Epithelial cell of proximal tubule (primary cell): ENCODE measurements at regions not wholly inside any gene's neighbourhood (a gene's known extent, or its start where the extent isn't known, plus 50 kb on each side); places are given as distances from the start of the nearest gene placed in this dataset.

Experiments used
- DNase-seq: peaks from one replicate; pipeline ENCODE4 v3.0.0-alpha.2; 2011; ENCODE audit warnings: low read depth
- H3K4me3 ChIP-seq: 2 replicates; pipeline ENCODE4 v1.5.1; 2011; ENCODE audit warnings: low read depth, mild to moderate bottlenecking, low read length
- TF ChIP-seq, protein P1 (sequence below): conservative IDR thresholded peaks from 2 replicates; pipeline ENCODE4 v1.5.1; 2012; ENCODE audit warnings: low read depth, mild to moderate bottlenecking, low read length

DNA sequence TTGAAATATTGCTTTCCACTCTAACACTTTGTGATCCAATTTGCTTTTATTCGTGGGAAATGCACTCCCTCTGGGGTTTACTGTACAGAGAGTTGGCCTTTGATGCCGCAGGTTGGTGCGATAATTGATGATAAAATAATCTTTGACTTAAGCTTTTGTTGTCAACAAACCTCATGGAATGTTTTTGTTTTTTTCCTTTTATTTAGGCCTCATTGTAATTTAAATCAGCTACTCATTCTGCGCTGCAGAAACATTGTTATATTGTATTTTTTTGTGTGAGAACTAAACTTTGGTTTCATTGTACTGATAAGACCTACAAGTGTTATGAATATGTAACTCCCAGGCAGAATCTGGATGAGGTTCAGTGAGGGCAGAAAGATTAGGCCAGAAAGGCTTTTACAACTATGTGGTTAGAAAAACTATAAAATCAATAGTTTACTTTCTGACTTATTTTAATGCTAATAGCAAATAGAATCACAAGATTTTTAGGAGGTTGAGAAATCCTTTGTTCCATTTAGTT, 76.8 kb upstream of the POM121L12 start:
- no peak for DNase-seq
- TF ChIP-seq, protein P1, sequence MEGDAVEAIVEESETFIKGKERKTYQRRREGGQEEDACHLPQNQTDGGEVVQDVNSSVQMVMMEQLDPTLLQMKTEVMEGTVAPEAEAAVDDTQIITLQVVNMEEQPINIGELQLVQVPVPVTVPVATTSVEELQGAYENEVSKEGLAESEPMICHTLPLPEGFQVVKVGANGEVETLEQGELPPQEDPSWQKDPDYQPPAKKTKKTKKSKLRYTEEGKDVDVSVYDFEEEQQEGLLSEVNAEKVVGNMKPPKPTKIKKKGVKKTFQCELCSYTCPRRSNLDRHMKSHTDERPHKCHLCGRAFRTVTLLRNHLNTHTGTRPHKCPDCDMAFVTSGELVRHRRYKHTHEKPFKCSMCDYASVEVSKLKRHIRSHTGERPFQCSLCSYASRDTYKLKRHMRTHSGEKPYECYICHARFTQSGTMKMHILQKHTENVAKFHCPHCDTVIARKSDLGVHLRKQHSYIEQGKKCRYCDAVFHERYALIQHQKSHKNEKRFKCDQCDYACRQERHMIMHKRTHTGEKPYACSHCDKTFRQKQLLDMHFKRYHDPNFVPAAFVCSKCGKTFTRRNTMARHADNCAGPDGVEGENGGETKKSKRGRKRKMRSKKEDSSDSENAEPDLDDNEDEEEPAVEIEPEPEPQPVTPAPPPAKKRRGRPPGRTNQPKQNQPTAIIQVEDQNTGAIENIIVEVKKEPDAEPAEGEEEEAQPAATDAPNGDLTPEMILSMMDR, result no peak
- H3K4me3 ChIP-seq, result no peak overlapping the region

DNA sequence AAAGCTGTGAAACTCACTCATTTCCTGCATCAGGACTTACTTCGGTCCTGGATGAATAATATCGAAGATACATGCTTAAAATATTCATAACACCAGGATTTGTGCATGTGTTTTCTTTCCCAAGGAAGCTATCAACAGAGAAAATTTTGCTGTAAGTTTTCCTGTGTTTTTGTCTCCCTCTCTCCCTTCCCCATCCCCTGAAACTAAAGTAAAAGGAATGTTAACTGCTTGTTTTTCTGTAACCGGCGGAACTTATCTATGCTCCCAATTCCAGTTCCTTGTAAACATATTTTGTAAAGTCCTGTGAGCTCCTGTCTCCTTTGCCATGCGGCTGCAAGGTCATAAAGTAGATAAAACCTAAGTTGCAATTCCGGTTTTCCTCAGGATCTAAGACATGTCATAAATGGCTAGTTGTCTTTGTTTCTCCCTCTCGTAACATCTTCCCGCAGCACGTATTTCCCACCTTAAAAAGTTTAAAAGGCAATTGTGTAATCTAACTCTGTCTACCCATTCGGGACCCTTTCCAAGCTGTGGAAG, 79.0 kb upstream of the POM121L12 start:
- DNase-seq, result no peak
- TF ChIP-seq, protein P1, result no peak
- no peak overlapping the region for H3K4me3 ChIP-seq

DNA sequence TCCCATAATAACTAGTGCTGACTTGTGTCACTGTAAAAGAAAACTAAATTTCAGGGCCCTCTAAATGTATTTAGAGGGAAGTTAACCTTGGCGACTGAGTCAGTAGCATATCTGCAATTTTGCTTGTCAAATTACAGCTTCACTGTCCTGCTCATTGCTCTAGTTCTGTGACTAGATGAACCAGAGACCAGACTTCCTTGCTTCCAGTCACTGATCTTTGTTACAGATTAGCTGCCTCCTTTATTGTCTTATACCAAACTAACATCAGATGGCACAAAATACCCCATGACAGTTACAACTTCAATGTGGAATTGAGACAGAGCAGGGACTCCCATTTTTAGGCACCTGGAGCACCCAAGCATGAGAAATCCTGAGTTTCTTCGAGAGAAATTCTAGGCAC, 79.9 kb upstream of the POM121L12 start:
- no peak for DNase-seq
- TF ChIP-seq, protein P1, result no peak
- no peak overlapping the region for H3K4me3 ChIP-seq

DNA sequence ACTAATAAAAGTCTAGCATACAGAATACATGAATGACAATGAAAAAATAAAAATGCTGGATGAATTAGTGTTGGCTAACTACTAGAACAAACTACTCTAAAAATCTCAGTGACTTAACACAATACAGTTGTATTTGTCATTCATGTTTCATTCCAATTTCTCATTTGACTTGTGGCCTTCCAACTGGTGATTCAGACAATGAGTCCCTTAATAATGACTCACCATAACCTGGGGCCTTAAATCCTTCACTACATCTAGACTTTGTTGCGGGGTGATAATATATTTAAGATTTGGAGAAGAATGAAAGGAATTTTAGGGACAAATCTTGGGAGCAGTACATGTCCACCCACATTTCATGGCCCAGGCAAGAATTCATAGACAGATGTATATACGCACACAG, 90.5 kb upstream of the POM121L12 start:
- TF ChIP-seq, protein P1, result no peak
- DNase-seq, result peak; percentile 32
- H3K4me3 ChIP-seq, result no peak overlapping the region

DNA sequence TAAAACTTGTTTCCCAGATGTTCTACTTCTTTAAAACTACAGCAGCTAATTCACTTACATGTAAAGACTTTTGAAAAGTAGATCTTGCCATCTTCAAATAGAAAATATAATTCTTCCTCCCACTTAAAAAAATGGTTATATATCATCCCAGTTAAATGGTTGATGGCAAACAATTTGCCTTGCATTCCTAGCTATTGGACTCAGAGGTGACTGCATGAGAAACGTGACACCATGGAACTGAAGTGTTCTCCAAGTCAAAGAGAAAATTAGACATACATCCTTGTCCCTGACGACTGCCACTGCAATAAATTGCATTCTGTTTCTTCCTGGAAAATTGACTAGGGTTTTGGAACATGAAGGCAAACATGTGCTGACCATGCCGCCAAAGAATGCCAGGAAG, 95.0 kb upstream of the POM121L12 start:
- H3K4me3 ChIP-seq, result no peak overlapping the region
- no peak for DNase-seq
- TF ChIP-seq, protein P1, result no peak

DNA sequence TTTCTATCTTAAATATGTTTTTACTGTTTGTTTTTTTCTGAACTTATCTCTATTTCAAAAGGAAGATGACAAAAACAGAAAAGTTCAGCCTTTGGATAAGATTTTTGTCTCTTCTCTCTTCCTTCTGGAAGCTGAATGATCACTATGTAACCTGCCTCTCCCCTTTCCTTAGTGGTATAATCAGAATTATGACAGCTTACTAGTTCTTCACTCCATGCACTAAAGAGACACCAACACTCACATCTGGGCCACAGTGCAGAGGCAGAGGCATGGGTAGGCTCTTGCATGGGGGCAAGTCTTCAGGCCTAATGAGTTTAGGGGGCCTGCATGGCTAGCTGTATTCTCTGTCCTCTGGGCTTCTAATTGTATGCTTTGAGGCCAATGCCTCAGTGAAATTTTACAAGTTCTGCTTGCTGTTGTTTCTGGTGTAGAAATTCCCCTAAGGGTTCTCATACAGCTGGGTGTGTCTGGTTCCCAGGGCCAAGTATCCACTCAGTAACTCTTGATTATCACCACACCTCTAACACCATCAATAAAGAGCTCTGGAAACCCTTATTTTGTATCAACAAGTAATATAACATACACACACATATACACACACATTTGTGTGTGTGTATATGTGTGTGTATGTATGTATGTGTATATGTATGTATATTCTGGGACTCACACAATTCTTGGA, 96.8 kb upstream of the POM121L12 start:
- no peak overlapping the region for H3K4me3 ChIP-seq
- DNase-seq, result no peak
- TF ChIP-seq, protein P1, result no peak

DNA sequence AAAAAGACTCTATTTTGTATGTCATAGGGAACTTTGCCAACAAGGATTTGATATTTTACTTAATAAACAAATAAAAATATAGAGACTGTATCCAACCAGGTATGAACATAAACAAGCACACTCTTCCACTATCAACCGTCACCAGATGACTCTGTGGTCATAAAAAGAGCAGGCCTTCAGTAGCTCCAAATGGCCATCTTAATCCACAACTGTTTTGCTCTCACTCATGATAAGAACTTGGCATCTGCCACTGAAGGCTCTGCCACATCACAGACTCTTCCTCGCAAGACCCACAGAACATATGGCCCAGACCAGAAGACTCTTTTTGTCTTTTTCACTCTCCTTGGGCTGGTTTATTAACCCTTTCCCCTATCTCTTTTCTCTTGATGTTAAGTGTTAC, 98.7 kb upstream of the POM121L12 start:
- TF ChIP-seq, protein P1, result no peak
- no peak overlapping the region for H3K4me3 ChIP-seq
- DNase-seq, result no peak
